HG02885 (cell line): ENCODE measurements at regions not wholly inside any gene's neighbourhood (a gene's known extent, or its start where the extent isn't known, plus 50 kb on each side); places are given as distances from the start of the nearest gene placed in this dataset.

Experiments
- ATAC-seq: cut with Tn5 transposase; IDR thresholded peaks from one replicate; pipeline ENCODE4 v1.9.1; 2021; ENCODE audit warnings: mild to moderate bottlenecking; ENCODE audit not compliant: unreplicated experiment, poor library complexity

- no peak for ATAC-seq
Measured at GRCh38 chr10:117944676-117945447, 101.9 kb downstream of the RAB11FIP2 start.

GRCh38 chr10:117945651-117946050, 101.1 kb downstream of the RAB11FIP2 start:
- no peak for ATAC-seq

- no peak for ATAC-seq
Measured at GRCh38 chr10:117946525-117947070, 100.1 kb downstream of the RAB11FIP2 start.

- no peak for ATAC-seq
Measured at GRCh38 chr10:117948493-117948892, 98.2 kb downstream of the RAB11FIP2 start.

- ATAC-seq, result no peak
Measured at GRCh38 chr10:117950408-117950807, 96.3 kb downstream of the RAB11FIP2 start.
